SK-N-SH treated with all-trans-retinoic acid at 6 μM for 48 hours (cell line): ENCODE measurements at regions not wholly inside any gene's neighbourhood (a gene's known extent, or its start where the extent isn't known, plus 50 kb on each side); places are given as distances from the start of the nearest gene placed in this dataset.

Source experiments
- BACH2 ChIP-seq: fragments of 250-450 bp; sonication (Bioruptor Pico); IDR thresholded peaks from 2 replicates; pipeline ENCODE4 v1.9.0; 2021; ENCODE audit warnings: mild to moderate bottlenecking, borderline replicate concordance
- CREB5 ChIP-seq: fragments of 250-450 bp; sonication (Bioruptor Pico); IDR thresholded peaks from 2 replicates; pipeline ENCODE4 v1.5.1; 2020; ENCODE audit warnings: low read depth, mild to moderate bottlenecking, moderate library complexity
- PATZ1 ChIP-seq: fragments of 250-450 bp; sonication (Bioruptor Pico); IDR thresholded peaks from 2 replicates; pipeline ENCODE4 v1.8.0; 2020; ENCODE audit warnings: mild to moderate bottlenecking, moderate library complexity, borderline replicate concordance
- PPARA ChIP-seq: fragments of 250-450 bp; sonication (Bioruptor Pico); IDR thresholded peaks from 2 replicates; pipeline ENCODE4 v1.5.0; 2020; ENCODE audit warnings: mild to moderate bottlenecking, borderline replicate concordance
- RARB ChIP-seq: fragments of 250-450 bp; sonication (Bioruptor Pico); IDR thresholded peaks from 2 replicates; pipeline ENCODE4 v1.8.0; 2021; ENCODE audit warnings: mild to moderate bottlenecking, moderate library complexity
- ZFP3 ChIP-seq: fragments of 250-450 bp; sonication (Bioruptor Pico); IDR thresholded peaks from 2 replicates; pipeline ENCODE4 v1.5.0; 2020; ENCODE audit warnings: mild to moderate bottlenecking, moderate library complexity
- ZNF70 ChIP-seq: fragments of 450-650 bp; formaldehyde crosslinking; IDR thresholded peaks from 2 replicates; pipeline ENCODE4 v1.5.0; 2020; ENCODE audit warnings: mild to moderate bottlenecking, moderate library complexity
- TF ChIP-seq, protein P1 (sequence below): fragments of 250-450 bp; sonication (Bioruptor Pico); IDR thresholded peaks from 2 replicates; pipeline ENCODE4 v1.8.0; 2021; ENCODE audit warnings: low read depth, mild to moderate bottlenecking, moderate library complexity, borderline replicate concordance

GRCh38 chr7:85719981-85720953 is 533.4 kb upstream of the SEMA3D start:
- no peak for TF ChIP-seq PPARA (CRISPR knock-in tag)
- TF ChIP-seq ZFP3 (CRISPR knock-in tag): no peak
- TF ChIP-seq RARB (CRISPR knock-in tag): no peak
- no peak for TF ChIP-seq BACH2 (CRISPR knock-in tag)
- no peak for TF ChIP-seq CREB5 (CRISPR knock-in tag)
- TF ChIP-seq, protein P1, sequence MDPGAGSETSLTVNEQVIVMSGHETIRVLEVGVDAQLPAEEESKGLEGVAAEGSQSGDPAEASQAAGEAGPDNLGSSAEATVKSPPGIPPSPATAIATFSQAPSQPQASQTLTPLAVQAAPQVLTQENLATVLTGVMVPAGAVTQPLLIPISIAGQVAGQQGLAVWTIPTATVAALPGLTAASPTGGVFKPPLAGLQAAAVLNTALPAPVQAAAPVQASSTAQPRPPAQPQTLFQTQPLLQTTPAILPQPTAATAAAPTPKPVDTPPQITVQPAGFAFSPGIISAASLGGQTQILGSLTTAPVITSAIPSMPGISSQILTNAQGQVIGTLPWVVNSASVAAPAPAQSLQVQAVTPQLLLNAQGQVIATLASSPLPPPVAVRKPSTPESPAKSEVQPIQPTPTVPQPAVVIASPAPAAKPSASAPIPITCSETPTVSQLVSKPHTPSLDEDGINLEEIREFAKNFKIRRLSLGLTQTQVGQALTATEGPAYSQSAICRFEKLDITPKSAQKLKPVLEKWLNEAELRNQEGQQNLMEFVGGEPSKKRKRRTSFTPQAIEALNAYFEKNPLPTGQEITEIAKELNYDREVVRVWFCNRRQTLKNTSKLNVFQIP: no peak
- TF ChIP-seq PATZ1: no peak
- no peak for TF ChIP-seq ZNF70 (CRISPR knock-in tag)
